Colonic mucosa (tissue), 4 donors: ENCODE measurements at regions not wholly inside any gene's neighbourhood (a gene's known extent, or its start where the extent isn't known, plus 50 kb on each side); places are given as distances from the start of the nearest gene placed in this dataset.

ENCODE experiments used
- DNase-seq: peaks from one replicate; pipeline ENCODE4 v3.0.0-alpha.2; 2020
- H3K27ac ChIP-seq: fragments of 200-600 bp; one replicate; pipeline ENCODE4 v1.8.0; 2021
- H3K27me3 ChIP-seq: fragments of 200-600 bp; one replicate; pipeline ENCODE4 v1.8.0; 2021
- H3K36me3 ChIP-seq: fragments of 200-600 bp; one replicate; pipeline ENCODE4 v1.8.0; 2021
- H3K4me1 ChIP-seq: fragments of 200-600 bp; one replicate; pipeline ENCODE4 v1.8.0; 2021; ENCODE audit warnings: mild to moderate bottlenecking
- H3K4me3 ChIP-seq: fragments of 200-600 bp; one replicate; pipeline ENCODE4 v1.8.0; 2021
- H3K9ac ChIP-seq, 2 donors: one replicate each; pipeline ENCODE4 v1.7.0; 2013; ENCODE audit warnings: control low read depth in 2 of 2, low read depth in 2 of 2, low read length in 2 of 2
- H3K9me3 ChIP-seq: fragments of 200-600 bp; one replicate; pipeline ENCODE4 v1.8.0; 2021
- intact Hi-C: fragments of 100-400 bp; cut with DNase I; formaldehyde crosslinking; loops from one replicate; pipeline ENCODE4 v1.14.1; 2022
- TF ChIP-seq, protein P1 (sequence below): fragments of 200-600 bp; IDR thresholded peaks from one replicate; pipeline ENCODE4 v1.8.0; 2022; ENCODE audit warnings: antibody characterized with exemption, mild to moderate bottlenecking
- donor health status: healthy.
- donor health status: DM: no; HTN: no; CAD: no.
- donor health status: DM: no; HTN: no; CAD: no.

DNA sequence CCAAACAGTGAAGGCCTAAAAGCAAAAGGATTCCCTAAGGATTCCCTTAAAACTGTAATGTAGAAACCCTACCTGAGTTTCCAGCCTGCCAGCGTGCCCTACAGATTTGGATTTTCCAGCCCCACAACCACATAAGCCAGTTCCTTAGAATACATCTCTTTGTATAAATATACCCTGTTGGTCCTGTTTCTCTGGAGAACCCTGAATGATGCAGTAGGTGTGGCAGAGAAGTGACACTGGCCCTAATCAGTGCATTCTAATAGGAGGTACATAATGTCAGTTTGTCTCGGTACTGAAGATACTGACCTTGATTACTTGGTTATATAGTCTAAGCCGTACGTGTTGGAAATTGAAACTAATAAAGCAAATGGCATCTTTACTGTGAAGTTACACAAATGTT lies 707.8 kb upstream of the SLC35B3 start:
- no peaks in the 10 kb centered on the region for H3K9me3 ChIP-seq
- intact Hi-C loops: no loop called here
- no peak for DNase-seq

DNA sequence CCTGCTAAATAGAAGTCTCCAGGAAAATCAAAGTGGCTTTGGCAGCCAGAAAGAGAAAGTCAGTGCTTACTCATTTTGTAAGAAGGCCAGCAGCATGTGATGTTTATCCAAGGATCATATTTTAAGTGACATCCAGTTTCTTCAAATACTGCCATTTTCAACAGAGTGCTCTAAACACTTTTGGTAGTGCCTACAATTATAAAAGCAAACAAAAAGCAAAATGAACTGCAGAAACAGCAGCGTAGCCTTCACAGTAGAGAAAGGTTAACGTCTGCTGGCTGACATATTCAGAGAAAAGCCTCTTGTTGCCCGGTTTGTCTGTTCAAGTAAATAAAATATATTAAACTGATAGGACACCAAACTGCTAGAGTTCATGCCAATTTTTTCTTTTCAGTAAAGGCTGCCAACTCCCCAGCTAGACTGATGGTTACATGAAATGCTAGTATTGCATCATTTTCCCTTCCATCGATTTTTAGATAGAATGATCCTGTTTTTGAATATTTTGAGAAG lies 705.7 kb upstream of the SLC35B3 start:
- TF ChIP-seq, protein P1, sequence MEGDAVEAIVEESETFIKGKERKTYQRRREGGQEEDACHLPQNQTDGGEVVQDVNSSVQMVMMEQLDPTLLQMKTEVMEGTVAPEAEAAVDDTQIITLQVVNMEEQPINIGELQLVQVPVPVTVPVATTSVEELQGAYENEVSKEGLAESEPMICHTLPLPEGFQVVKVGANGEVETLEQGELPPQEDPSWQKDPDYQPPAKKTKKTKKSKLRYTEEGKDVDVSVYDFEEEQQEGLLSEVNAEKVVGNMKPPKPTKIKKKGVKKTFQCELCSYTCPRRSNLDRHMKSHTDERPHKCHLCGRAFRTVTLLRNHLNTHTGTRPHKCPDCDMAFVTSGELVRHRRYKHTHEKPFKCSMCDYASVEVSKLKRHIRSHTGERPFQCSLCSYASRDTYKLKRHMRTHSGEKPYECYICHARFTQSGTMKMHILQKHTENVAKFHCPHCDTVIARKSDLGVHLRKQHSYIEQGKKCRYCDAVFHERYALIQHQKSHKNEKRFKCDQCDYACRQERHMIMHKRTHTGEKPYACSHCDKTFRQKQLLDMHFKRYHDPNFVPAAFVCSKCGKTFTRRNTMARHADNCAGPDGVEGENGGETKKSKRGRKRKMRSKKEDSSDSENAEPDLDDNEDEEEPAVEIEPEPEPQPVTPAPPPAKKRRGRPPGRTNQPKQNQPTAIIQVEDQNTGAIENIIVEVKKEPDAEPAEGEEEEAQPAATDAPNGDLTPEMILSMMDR: no peak
- H3K4me1 ChIP-seq: no peaks in the 10 kb centered on the region
- no peaks in the 10 kb centered on the region for H3K36me3 ChIP-seq
- H3K9ac ChIP-seq: no peak overlapping the region
- DNase-seq: no peak
- no peaks in the 10 kb centered on the region for H3K27me3 ChIP-seq
- no peak overlapping the region for H3K27ac ChIP-seq
- no peak overlapping the region for H3K4me3 ChIP-seq
- no peaks in the 10 kb centered on the region for H3K9me3 ChIP-seq
- intact Hi-C loops: no loop called here

More for the DNA sequence above, 707.8 kb upstream of the SLC35B3 start:
- Histone ChIP-seq H3K4me3 (no peak overlapping the region), H3K9ac (no peak overlapping the region), H3K27me3 (no peaks in the 10 kb centered on the region), H3K4me1 (no peaks in the 10 kb centered on the region), H3K36me3 (no peaks in the 10 kb centered on the region), H3K27ac (no peak overlapping the region)
- TF ChIP-seq, protein P1: no peak

DNA sequence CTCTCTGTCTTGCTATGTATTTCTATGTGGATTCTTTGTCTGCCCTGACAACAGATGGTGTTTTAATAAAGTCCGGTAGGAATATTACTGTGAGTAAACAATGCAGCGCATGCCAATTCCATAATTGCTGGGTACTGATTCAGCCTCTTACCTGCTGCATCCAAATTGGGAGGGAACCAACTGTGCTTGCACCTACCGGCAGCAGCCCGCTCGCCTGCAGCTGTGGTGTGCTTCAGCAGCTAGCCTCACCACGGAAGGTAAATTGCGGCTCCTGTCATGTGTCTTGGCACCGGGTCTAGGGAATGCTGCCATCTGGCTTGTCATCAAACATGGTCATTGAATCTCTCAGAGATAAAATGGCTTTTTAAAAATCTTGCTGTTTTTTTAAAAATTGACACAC lies 704.8 kb upstream of the SLC35B3 start:
- intact Hi-C loops: no loop called here
- H3K4me1 ChIP-seq: no peaks in the 10 kb centered on the region
- H3K9ac ChIP-seq: no peak overlapping the region
- no peaks in the 10 kb centered on the region for H3K27me3 ChIP-seq
- TF ChIP-seq, protein P1: no peak
- no peaks in the 10 kb centered on the region for H3K9me3 ChIP-seq
- peak; percentile 23 for DNase-seq
- no peak overlapping the region for H3K4me3 ChIP-seq
- no peak overlapping the region for H3K27ac ChIP-seq
- no peaks in the 10 kb centered on the region for H3K36me3 ChIP-seq

DNA sequence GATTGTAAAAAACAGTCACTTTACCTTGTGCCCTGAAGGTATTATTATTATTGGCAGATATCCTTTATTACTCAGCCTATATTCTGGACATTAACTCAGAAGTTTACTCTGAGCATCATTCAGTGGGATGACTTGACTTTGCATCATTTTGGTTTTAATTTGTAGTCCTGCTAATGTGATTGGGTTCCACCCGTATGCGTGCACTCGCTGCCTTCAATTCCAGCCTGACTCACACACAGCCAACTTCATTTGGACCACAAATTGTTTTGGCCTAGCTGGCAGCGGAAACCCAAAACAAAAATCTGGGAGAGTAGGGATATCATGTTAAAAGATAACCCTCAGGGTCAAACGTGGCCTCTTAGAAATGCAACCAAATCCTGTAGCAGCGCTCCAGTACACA lies 704.4 kb upstream of the SLC35B3 start:
- intact Hi-C loops: no loop called here
- no peak overlapping the region for H3K27ac ChIP-seq
- no peaks in the 10 kb centered on the region for H3K4me1 ChIP-seq
- no peak overlapping the region for H3K4me3 ChIP-seq
- H3K27me3 ChIP-seq: no peaks in the 10 kb centered on the region
- no peaks in the 10 kb centered on the region for H3K36me3 ChIP-seq
- DNase-seq: no peak
- H3K9me3 ChIP-seq: no peaks in the 10 kb centered on the region
- TF ChIP-seq, protein P1: no peak
- H3K9ac ChIP-seq: no peak overlapping the region

DNA sequence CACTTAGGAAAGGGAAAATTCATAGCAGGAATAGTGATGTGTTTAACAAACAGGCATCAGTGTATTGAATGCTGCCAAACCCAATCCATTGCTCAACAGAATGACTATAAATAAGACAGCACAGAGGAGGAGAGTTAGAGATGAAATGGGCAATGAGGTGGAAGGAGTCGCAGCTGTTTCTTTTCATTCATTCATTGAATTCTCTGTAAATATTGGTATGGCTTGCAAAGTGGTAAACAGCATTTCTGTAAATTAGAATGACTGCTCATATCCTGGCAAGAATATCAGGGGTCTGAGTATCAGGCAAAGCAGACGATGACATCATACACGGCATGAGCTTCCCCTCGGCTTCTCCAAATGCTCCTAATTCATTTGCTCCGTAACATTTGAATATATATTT lies 703.6 kb upstream of the SLC35B3 start:
- intact Hi-C loops: no loop called here
- H3K4me1 ChIP-seq: no peaks in the 10 kb centered on the region
- H3K9me3 ChIP-seq: no peaks in the 10 kb centered on the region
- no peak overlapping the region for H3K27ac ChIP-seq
- no peak for DNase-seq
- no peak overlapping the region for H3K9ac ChIP-seq
- TF ChIP-seq, protein P1: no peak
- no peaks in the 10 kb centered on the region for H3K36me3 ChIP-seq
- H3K4me3 ChIP-seq: no peak overlapping the region
- no peaks in the 10 kb centered on the region for H3K27me3 ChIP-seq
